ENCODE measurements at regions not wholly inside any gene's neighbourhood (a gene's known extent, or its start where the extent isn't known, plus 50 kb on each side); places are given as distances from the start of the nearest gene placed in this dataset.
"Not testable (repeated sequence)": the region's sequence is repeated elsewhere in the genome, so short reads cannot be mapped to it uniquely, and the experiment has no call there.

DNA sequence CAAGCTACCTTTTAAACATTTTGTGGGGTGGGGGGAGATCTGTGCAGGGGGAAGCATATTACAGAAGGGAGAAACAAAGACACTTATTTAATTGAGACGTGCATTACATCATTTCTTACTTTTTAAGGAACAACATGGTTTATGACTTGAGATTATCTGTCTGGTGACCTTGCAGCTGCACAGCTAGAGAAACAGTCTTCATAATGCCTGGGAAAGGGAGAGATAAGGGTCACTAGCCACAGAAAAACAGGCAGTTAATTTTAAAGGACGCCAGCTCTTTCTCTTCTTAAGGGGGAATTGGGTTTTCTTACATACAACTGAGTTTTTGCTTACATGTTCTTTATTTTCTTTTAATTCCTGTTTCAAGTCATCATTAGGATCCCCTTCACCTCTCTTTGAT, 147.9 kb downstream of the SST start:
- Mint-ChIP-seq H3K9me3 (no peaks in the 10 kb centered on the region), H3K4me3 (no peak overlapping the region), H3K36me3 (ENCODE audit: low read depth) (no peaks in the 10 kb centered on the region), H3K27me3 (peaks cover 8% of the 10 kb centered on the region), H3K27ac (no peak overlapping the region), H3K4me1 (no peaks in the 10 kb centered on the region)
- CTCF ChIA-PET = no interaction called here
- DNase-seq = no peak
- POLR2A ChIA-PET = no interaction called here

DNA sequence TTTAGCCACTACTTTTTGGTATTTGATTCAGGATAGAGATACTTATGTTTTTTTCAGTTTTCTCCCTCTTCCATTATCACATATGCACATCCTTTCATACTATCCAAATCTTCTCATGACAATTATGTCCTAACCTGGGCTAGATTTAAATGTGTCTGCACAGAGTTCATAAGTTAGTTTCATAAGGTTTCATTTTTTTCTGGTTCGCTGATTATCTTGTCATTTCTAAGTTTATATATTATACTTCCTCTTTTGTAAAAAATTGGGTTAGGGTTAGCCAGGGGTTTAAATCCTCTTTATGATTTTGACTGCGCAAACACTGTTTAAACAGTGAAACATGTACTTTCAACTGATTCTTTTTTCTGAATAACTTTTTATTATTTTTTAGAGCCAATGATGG, 148.6 kb downstream of the SST start:
- Mint-ChIP-seq H3K4me1 (no peaks in the 10 kb centered on the region), H3K36me3 (ENCODE audit: low read depth) (no peaks in the 10 kb centered on the region), H3K9me3 (no peaks in the 10 kb centered on the region), H3K27me3 (peaks cover 10% of the 10 kb centered on the region), H3K27ac (no peak overlapping the region), H3K4me3 (no peak overlapping the region)
- DNase-seq = no peak
- POLR2A ChIA-PET = no interaction called here
- CTCF ChIA-PET = interaction anchor here (0.6 to 0.7 kb wide), 2 partner anchors 159 to 178 kb away, joined by 3 read pairs; no protein-coding TSS in a partner anchor

DNA sequence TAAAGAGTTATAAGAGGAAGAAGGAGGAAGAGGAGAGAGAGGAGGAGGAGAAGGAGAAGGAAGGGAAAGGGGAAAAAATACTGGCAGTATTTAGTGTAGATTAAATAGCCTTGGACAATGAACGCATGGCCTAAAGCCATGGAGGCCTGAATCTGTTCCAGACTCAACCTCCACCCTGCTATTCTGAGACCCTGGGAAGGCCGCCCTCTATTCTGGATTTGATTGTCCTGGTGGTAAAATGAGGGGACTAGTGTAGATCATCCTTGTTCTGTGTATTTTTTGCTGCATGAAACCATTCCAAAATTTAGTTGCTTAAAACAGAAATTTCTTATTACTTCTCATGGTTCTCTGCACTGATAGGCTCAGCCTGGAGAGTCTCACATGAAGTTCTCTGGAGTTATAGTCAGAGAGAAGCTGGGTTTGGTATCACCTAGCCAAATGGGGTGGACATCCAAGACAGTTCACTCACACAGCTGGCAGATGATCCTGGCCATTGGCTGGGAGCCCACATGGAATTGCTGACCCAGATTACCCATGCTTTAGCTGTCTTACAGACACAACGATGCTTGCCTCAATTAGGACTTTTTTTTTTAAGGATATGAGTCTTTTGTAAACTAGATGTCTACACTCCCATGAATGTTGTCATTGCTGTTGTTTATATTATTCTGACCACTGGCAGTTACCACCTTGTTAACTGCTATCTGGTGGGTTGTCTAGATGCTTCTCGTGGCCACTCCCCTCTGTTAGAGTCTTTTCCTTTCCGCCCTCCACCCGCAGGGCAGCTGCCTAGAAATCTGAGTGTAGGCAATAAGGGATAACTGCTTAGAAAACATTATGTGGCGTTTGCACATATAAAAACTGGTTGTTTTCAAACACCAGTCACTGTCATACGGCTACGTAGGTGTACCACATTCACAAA, 149.9 kb downstream of the SST start:
- no peak overlapping the region for H3K4me3 Mint-ChIP-seq
- ChIA-PET POLR2A (no interaction called here), CTCF (no interaction called here)
- H3K27me3 Mint-ChIP-seq = peaks cover 10% of the 10 kb centered on the region
- H3K27ac Mint-ChIP-seq = no peak overlapping the region
- H3K36me3 Mint-ChIP-seq (ENCODE audit: low read depth) = no peaks in the 10 kb centered on the region
- no peak for DNase-seq
- H3K9me3 Mint-ChIP-seq = no peaks in the 10 kb centered on the region
- H3K4me1 Mint-ChIP-seq = no peaks in the 10 kb centered on the region

DNA sequence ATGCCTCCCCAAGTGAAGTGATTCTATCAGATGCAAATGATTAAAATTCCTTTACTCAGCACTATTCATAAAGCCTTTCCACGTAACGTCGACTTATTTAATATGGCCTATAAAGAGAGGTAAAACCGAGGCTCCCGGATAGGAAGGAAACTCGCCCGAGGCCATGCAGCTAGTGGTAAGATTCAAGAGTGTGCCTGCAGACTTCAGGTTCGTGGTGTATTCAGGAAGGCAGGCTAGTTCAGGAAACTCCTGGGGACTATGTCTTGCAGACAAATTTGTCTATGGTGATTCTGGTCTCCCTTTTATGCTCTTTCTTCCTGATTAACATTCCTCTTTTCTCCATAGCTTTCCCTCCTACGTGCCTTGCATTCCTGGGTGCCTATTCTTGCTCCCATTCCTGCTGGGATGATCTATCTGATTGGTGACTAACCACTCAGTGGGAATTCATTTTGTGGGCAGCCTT, 150.7 kb downstream of the SST start:
- H3K4me1 Mint-ChIP-seq = no peaks in the 10 kb centered on the region
- ChIA-PET POLR2A (no interaction called here), CTCF (no interaction called here)
- H3K27ac Mint-ChIP-seq = no peak overlapping the region
- H3K9me3 Mint-ChIP-seq = no peaks in the 10 kb centered on the region
- no peaks in the 10 kb centered on the region for H3K36me3 Mint-ChIP-seq (ENCODE audit: low read depth)
- no peak for DNase-seq
- peaks cover 8% of the 10 kb centered on the region for H3K27me3 Mint-ChIP-seq
- H3K4me3 Mint-ChIP-seq = no peak overlapping the region

DNA sequence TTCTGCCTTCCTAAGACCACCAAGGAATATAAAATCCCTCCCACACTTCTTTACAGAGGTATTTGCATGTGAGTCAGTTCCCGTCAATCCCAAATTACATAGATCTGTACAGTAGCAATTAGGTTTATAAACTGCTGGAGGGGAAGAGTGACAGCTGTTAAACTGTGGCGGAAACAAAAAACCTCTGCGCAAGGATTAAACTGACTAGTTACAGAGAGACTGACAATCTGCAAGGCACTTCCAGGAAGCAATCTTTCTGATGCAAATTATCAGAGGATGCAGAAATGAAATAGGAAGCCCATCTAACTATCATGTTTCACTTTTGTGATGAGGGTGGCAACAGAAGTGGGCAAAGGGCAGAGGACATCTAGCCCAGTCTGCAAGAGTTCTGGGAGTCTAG, 150.4 kb downstream of the RTP4 start:
- no peak overlapping the region for H3K4me3 Mint-ChIP-seq
- no peaks in the 10 kb centered on the region for H3K4me1 Mint-ChIP-seq
- no peaks in the 10 kb centered on the region for H3K9me3 Mint-ChIP-seq
- H3K27ac Mint-ChIP-seq = no peak overlapping the region
- ChIA-PET CTCF (no interaction called here), POLR2A (no interaction called here)
- DNase-seq = no peak
- no peaks in the 10 kb centered on the region for H3K36me3 Mint-ChIP-seq (ENCODE audit: low read depth)
- H3K27me3 Mint-ChIP-seq = peaks cover 6% of the 10 kb centered on the region

DNA sequence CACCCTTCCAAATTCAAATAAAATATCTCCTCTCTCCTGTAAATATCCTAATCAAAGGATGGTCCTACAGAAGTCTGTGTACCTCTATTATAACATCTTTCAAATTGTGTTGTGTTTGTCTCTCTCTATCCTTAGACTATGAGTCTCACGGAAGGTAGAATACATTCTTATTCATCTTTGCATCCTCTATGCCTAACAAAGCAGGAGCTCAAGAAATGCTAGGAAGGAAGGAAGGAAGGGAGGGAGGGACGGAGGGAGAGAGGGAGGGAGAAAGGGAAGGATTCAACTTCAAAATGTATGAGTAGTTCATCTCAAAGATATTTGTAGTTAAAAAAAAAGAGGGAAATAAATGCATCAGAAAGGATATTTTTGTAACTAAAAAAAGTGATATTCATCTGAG, 150.0 kb downstream of the RTP4 start:
- no peaks in the 10 kb centered on the region for H3K9me3 Mint-ChIP-seq
- CTCF ChIA-PET = no interaction called here
- POLR2A ChIA-PET = no interaction called here

DNA sequence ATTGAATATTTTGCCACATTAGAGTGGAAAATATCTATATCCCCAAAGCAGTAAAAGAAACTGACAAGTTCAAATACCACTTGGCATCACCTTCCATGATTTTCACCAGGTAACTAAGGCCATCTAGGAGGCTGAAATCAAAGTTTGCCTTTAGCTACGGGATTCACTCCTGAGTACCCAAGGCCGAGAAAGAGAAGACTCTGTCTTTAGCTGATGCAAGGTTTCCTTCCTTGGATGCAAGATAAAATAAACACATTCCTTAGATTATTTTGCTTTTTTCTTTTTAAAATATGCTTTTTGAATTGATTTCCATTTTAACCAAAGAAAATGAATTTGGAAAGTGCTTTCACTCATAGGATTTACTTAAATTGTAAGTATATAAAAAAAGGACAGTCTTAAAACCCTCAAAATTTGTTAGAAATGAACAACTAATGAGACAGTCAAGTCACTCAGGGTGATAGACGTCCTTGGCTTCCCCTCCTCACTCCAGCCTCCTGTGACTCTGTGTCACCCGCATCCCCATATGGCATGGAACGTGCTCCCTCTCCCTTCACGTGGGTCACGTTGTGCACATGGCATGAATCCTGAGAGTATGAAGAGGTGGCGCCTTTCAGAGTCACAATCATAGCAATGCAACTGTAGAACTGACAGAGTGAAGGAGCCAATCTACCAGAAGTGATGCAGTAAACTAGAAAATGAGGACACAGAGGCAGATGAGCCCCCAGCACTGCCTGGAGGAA, 148.4 kb downstream of the RTP4 start:
- Mint-ChIP-seq H3K4me3 (no peak overlapping the region), H3K36me3 (ENCODE audit: low read depth) (no peaks in the 10 kb centered on the region), H3K4me1 (no peaks in the 10 kb centered on the region), H3K27me3 (peaks cover 6% of the 10 kb centered on the region), H3K27ac (no peak overlapping the region), H3K9me3 (no peaks in the 10 kb centered on the region)
- ChIA-PET CTCF (no interaction called here), POLR2A (no interaction called here)
- no peak for DNase-seq

More for the DNA sequence above, 150.0 kb downstream of the RTP4 start:
- DNase-seq = no peak
- no peak overlapping the region for H3K27ac Mint-ChIP-seq
- H3K36me3 Mint-ChIP-seq (ENCODE audit: low read depth) = no peaks in the 10 kb centered on the region
- peaks cover 6% of the 10 kb centered on the region for H3K27me3 Mint-ChIP-seq
- no peaks in the 10 kb centered on the region for H3K4me1 Mint-ChIP-seq
- no peak overlapping the region for H3K4me3 Mint-ChIP-seq

DNA sequence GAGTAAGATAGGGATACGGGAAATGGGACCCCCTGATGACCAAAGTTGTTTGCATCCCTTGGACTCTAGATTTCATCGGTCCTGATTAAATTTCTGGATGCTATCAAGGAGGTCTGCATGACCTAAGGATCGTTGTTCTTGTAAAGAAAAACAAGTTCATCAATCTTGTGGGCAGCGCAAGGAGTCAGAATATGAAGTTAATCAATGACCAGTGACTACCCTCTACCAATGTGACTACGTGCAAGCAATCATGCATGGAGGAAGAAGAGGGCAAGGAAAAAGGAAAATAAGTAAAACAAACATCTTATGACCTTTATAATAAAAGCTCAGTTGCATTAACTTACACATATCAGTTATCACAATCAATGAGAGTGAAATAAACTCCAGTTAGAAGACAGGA, 139.7 kb downstream of the RTP4 start:
- Mint-ChIP-seq H3K36me3 (ENCODE audit: low read depth) (no peaks in the 10 kb centered on the region), H3K9me3 (no peaks in the 10 kb centered on the region), H3K27me3 (peaks cover 7% of the 10 kb centered on the region), H3K4me1 (no peaks in the 10 kb centered on the region), H3K27ac (no peak overlapping the region), H3K4me3 (no peak overlapping the region)
- CTCF ChIA-PET = no interaction called here
- POLR2A ChIA-PET = no interaction called here
- DNase-seq = no peak

DNA sequence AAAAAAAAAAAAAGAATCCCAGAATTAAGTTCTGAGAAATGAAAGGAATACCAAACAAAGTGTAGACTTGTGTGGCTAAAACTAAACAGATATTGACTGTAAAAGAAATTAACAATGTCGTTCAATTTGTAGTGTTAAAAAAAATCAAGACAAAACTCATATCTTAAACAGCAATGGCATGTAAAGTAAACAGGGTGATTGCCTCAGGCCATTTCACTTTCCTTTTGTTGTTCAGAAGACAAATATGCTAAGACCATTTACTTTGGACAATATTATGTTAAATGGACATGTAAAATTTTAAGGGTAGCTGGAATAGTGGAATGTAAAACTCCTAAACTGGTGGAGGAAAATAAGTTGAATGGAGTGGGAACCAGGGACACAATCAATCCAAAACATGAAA, 139.1 kb downstream of the RTP4 start:
- no peak for DNase-seq
- ChIA-PET CTCF (no interaction called here), POLR2A (no interaction called here)
- Mint-ChIP-seq H3K4me3 (no peak overlapping the region), H3K9me3 (no peaks in the 10 kb centered on the region), H3K36me3 (ENCODE audit: low read depth) (no peaks in the 10 kb centered on the region), H3K27me3 (peaks cover 7% of the 10 kb centered on the region), H3K4me1 (no peaks in the 10 kb centered on the region), H3K27ac (no peak overlapping the region)

DNA sequence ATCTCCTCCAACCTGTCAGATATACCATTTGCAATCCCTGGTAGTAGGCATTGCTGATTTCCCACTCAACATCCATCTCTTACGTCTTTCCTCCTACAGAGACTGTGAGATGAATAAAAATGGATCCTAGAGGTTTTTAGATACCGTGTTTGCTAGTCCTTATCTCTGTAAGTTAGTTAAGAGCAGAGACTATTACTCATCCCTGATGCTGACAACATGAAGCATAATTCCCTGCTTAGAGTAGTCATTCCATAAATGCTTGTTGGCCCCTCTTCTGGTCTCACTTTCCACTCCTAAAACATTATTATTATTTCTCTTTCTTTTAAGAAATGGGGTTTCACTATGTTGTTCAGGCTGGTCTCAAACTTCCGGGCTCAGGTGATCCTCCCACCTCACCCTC, 136.2 kb downstream of the RTP4 start:
- no peak overlapping the region for H3K4me3 Mint-ChIP-seq

DNA sequence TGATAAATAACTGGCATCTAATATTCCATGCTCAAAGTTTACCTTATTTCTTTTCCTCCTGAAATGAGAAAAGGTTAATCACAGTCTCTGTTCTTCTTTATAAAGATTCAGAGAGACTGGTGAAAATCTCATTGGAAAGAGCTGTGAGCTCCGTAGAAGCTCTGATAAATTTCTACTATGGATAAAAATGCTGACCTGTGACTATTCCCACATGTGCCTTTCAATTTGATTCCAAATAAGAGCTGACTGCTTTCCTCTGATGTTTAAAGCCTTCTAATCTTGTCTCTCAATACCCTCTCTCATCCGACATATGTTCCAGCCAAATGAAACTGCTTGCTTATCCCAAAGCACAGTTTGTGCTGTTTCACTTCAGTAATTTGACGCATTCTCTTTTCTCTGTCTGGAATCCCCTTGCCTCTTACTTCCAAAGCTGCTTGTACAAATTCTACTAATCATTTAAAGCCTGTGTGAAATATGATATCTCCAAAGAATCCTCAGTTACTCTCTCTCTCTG, 130.1 kb downstream of the RTP4 start:
- Mint-ChIP-seq H3K27ac (no peak overlapping the region), H3K4me3 (no peak overlapping the region), H3K27me3 (peaks cover 27% of the 10 kb centered on the region), H3K4me1 (no peaks in the 10 kb centered on the region), H3K9me3 (peaks cover 2% of the 10 kb centered on the region), H3K36me3 (ENCODE audit: low read depth) (no peaks in the 10 kb centered on the region)
- no peak for DNase-seq
- ChIA-PET POLR2A (no interaction called here), CTCF (no interaction called here)

More for the DNA sequence above, 136.2 kb downstream of the RTP4 start:
- DNase-seq = no peak
- Mint-ChIP-seq H3K36me3 (ENCODE audit: low read depth) (no peaks in the 10 kb centered on the region), H3K9me3 (no peaks in the 10 kb centered on the region), H3K27me3 (peaks cover 14% of the 10 kb centered on the region), H3K27ac (no peak overlapping the region), H3K4me1 (no peaks in the 10 kb centered on the region)
- POLR2A ChIA-PET = no interaction called here
- CTCF ChIA-PET = no interaction called here

DNA sequence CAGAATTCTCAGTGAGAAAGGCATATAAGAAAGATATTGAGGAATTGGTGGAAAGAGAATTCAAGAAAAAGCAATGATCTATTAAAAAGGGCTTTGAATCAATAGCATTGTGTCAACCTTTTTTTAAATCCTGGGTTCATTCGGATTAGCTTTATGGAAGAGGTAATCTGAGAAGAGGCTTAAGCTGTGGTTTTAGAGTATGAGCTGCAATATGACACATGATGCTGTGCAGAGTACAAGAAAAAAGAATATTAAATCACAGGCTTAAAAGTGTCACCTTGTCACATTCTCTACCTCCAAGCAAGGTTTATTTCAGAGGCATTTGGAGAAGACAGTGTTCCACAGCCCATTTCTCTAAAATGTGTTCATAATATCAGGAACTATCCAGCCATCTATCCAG, 128.9 kb downstream of the RTP4 start:
- DNase-seq = no peak
- CTCF ChIA-PET = no interaction called here
- Mint-ChIP-seq H3K4me1 (no peaks in the 10 kb centered on the region), H3K4me3 (no peak overlapping the region), H3K9me3 (peaks cover 2% of the 10 kb centered on the region), H3K27me3 (peaks cover 27% of the 10 kb centered on the region), H3K36me3 (ENCODE audit: low read depth) (no peaks in the 10 kb centered on the region), H3K27ac (no peak overlapping the region)
- POLR2A ChIA-PET = no interaction called here

DNA sequence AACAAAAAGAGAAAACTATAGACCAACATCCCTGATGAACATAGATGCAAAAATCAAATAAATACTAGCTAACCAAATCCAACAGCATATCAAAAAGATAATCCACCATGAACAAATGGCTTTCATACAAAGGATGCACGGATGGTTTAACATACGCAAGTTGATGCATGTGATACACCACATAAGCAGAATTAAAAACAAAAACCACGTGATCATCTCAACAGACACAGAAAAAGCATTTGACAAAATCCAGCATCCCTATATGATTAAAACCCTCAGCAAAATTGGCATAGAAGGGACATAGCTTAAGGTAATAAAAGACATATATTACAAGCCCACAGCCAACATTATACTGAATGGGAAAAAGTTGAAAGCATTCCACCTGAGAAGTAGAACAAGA, 125.9 kb downstream of the RTP4 start:
- POLR2A ChIA-PET; DNase-seq; H3K4me1 Mint-ChIP-seq; H3K36me3 Mint-ChIP-seq (ENCODE audit: low read depth); CTCF ChIA-PET; H3K27ac Mint-ChIP-seq; H3K9me3 Mint-ChIP-seq; H3K4me3 Mint-ChIP-seq: not testable (repeated sequence)
- peaks cover 16% of the 10 kb centered on the region for H3K27me3 Mint-ChIP-seq
